Peyer's patch (tissue), 4 donors: ENCODE measurements at regions not wholly inside any gene's neighbourhood (a gene's known extent, or its start where the extent isn't known, plus 50 kb on each side); places are given as distances from the start of the nearest gene placed in this dataset.

ENCODE experiments used
- DNase-seq, 3 donors: peaks; one replicate each; pipeline ENCODE4 v3.0.0-alpha.2; 2017 to 2019
- H3K27ac ChIP-seq, 4 donors: fragments of 200-600 bp; sonication (generic); one replicate each; pipeline ENCODE4 v1.5.1; 2016 to 2019
- H3K27me3 ChIP-seq, 2 donors: fragments of 200-600 bp; sonication (generic); one replicate each; pipeline ENCODE4 v1.5.1; 2019
- H3K36me3 ChIP-seq, 3 donors: fragments of 200-600 bp; sonication (generic); one replicate each; pipeline ENCODE4 v1.5.1; 2016 to 2019
- H3K4me1 ChIP-seq, 4 donors: fragments of 200-600 bp; sonication (generic); one replicate each; pipeline ENCODE4 v1.5.1; 2016 to 2019
- H3K4me3 ChIP-seq, 4 donors: fragments of 200-600 bp; sonication (generic); 1 replicate in 3 of 4; 2 replicates in 1 of 4; pipeline ENCODE4 v1.5.1; 2016 to 2019; ENCODE audit warnings: mild to moderate bottlenecking in 1 of 4
- H3K9me3 ChIP-seq, 4 donors: fragments of 200-600 bp; sonication (generic); one replicate each; pipeline ENCODE4 v1.5.1; 2016 to 2019; ENCODE audit warnings: mild to moderate bottlenecking in 1 of 4
- POLR2A ChIP-seq, 2 donors: fragments of 450-650 bp; IDR thresholded peaks; one replicate each; pipeline ENCODE4 v1.5.1; 2017; ENCODE audit warnings: antibody characterized with exemption in 2 of 2, mild to moderate bottlenecking in 2 of 2, moderate library complexity in 2 of 2
- TF ChIP-seq, protein P1 (sequence below), 6 experiments: fragments of 450-650 bp in 4 of 6; fragments of 200-600 bp in 2 of 6; sonication (generic) in 1 of 6; IDR thresholded peaks; one replicate each; pipeline ENCODE4 v1.5.1; 2017 to 2019; ENCODE audit warnings: antibody characterized with exemption in 6 of 6, mild to moderate bottlenecking in 3 of 6, moderate library complexity in 1 of 6

DNA sequence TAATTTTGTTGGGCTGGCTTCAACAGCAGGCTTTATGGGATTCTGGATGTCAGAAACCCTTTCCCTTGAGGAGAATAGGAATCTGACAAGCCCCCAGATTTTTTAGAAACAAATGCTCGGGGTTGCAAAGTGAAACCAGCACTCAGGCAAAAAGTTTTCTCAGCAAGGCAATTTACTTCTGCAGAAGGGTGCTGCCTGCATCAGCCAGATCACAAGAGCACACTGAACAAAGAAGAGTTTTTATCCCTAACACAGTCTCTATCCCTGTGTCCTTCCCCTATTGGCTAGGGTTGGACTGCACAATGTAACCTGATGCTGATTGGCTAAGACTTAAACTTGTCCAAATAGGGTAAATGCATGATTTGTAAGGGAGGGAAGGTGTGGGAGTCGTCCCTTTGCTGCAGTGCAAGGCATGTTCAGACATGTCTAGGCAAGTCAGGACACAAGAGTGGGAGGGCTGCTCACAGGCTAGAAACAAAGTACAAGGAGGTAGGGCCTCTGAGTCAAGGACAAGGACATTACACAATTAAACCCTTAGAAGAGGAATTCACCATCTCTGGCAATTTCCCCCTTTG is 175.8 kb downstream of the CCNG2 start:
- H3K9me3 ChIP-seq, result peaks cover 0 to 17% (median 0%) of the 10 kb centered on the region in 4 donors
- no peaks in the 10 kb centered on the region for H3K27me3 ChIP-seq
- H3K36me3 ChIP-seq, result no peaks in the 10 kb centered on the region
- TF ChIP-seq POLR2A (IDR thresholded peaks at IDR 0.05), result no peak
- TF ChIP-seq, protein P1, sequence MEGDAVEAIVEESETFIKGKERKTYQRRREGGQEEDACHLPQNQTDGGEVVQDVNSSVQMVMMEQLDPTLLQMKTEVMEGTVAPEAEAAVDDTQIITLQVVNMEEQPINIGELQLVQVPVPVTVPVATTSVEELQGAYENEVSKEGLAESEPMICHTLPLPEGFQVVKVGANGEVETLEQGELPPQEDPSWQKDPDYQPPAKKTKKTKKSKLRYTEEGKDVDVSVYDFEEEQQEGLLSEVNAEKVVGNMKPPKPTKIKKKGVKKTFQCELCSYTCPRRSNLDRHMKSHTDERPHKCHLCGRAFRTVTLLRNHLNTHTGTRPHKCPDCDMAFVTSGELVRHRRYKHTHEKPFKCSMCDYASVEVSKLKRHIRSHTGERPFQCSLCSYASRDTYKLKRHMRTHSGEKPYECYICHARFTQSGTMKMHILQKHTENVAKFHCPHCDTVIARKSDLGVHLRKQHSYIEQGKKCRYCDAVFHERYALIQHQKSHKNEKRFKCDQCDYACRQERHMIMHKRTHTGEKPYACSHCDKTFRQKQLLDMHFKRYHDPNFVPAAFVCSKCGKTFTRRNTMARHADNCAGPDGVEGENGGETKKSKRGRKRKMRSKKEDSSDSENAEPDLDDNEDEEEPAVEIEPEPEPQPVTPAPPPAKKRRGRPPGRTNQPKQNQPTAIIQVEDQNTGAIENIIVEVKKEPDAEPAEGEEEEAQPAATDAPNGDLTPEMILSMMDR (IDR thresholded peaks at IDR 0.05), result no peak
- no peak overlapping the region for H3K27ac ChIP-seq
- no peak for DNase-seq
- H3K4me1 ChIP-seq, result no peaks in the 10 kb centered on the region
- no peak overlapping the region for H3K4me3 ChIP-seq

- Histone ChIP-seq H3K4me1 (no peaks in the 10 kb centered on the region), H3K9me3 (peaks cover 0 to 17% (median 0%) of the 10 kb centered on the region in 4 donors), H3K27ac (no peak overlapping the region), H3K27me3 (no peaks in the 10 kb centered on the region), H3K36me3 (no peaks in the 10 kb centered on the region), H3K4me3 (no peak overlapping the region)
- DNase-seq, result no peak
- TF ChIP-seq, protein P1 (IDR thresholded peaks at IDR 0.05), result no peak
- no peak for TF ChIP-seq POLR2A (IDR thresholded peaks at IDR 0.05)
These were observed 179.6 kb downstream of the CCNG2 start for GRCh38 chr4:77336411-77337142.

DNA sequence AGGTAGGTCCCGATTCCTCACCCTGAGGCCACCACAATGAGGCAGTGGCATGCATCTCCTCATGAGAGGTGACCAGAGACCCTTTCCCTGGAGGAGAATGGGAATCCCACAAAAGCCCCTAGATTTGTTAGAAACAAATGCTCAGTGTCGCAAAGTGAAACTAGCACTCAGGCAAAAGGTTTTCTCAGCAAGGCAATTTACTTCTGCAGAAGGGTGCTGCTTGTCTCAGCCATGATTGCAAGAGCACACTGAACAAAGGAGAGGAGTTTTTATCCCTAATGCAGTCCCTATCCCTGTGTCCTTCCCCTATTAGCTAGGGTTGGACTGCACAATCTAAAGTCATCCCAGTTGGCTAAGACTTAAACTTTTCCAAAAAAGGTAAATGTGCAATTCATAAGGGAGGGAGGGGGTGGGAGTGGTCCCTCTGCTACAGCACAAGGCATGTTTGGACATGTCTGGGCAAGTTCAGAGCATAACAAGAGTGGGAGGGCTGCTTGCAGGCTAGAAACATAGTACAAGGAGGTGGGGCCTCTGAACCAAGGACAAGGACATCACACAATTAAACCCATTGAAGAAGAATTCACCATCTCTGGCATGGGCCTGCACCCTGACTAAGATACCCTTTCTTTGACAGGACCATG is 185.3 kb downstream of the CCNG2 start:
- H3K27me3 ChIP-seq, result no peaks in the 10 kb centered on the region
- DNase-seq, result no peak
- H3K9me3 ChIP-seq, result peaks cover 0 to 14% (median 0%) of the 10 kb centered on the region in 4 donors
- TF ChIP-seq, protein P1 (IDR thresholded peaks at IDR 0.05), result no peak
- no peak for TF ChIP-seq POLR2A (IDR thresholded peaks at IDR 0.05)
- no peaks in the 10 kb centered on the region for H3K36me3 ChIP-seq
- no peak overlapping the region for H3K27ac ChIP-seq
- no peaks in the 10 kb centered on the region for H3K4me1 ChIP-seq
- H3K4me3 ChIP-seq, result no peak overlapping the region

- H3K27me3 ChIP-seq, result no peaks in the 10 kb centered on the region
- no peak overlapping the region for H3K27ac ChIP-seq
- no peak for TF ChIP-seq POLR2A (IDR thresholded peaks at IDR 0.05)
- TF ChIP-seq, protein P1 (IDR thresholded peaks at IDR 0.05), result no peak
- H3K9me3 ChIP-seq, result peaks cover 0 to 14% (median 0%) of the 10 kb centered on the region in 4 donors
- H3K4me1 ChIP-seq, result no peaks in the 10 kb centered on the region
- H3K4me3 ChIP-seq, result no peak overlapping the region
- DNase-seq, result no peak
- no peaks in the 10 kb centered on the region for H3K36me3 ChIP-seq
These were observed 187.0 kb downstream of the CCNG2 start for GRCh38 chr4:77344001-77344400.

DNA sequence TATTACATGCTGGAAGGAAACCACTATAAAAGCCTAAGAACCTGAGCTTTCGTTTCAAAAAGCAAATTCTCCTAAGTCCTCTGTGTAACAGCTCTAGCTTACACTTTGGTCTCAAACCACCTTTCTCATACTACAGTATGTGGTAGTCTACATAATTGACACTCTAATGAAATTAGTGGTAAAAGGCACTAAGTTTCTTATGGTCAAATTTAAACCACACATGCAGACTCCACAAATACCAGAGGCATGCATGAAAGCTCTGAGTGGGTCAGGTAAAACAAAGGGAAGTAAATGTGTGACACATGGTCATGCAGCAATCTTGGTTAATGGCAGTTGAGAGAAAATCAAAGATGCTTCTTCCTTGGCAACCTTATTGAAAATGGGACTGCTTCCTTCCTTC is 187.8 kb downstream of the CCNG2 start:
- Histone ChIP-seq H3K36me3 (no peaks in the 10 kb centered on the region), H3K27me3 (no peaks in the 10 kb centered on the region), H3K27ac (no peak overlapping the region), H3K4me3 (no peak overlapping the region), H3K4me1 (no peaks in the 10 kb centered on the region), H3K9me3 (peaks cover 0 to 14% (median 0%) of the 10 kb centered on the region in 4 donors)
- no peak for DNase-seq
- TF ChIP-seq, protein P1 (IDR thresholded peaks at IDR 0.05), result no peak
- TF ChIP-seq POLR2A (IDR thresholded peaks at IDR 0.05), result no peak
